ENCODE measurements at regions not wholly inside any gene's neighbourhood (a gene's known extent, or its start where the extent isn't known, plus 50 kb on each side); places are given as distances from the start of the nearest gene placed in this dataset.

DNA sequence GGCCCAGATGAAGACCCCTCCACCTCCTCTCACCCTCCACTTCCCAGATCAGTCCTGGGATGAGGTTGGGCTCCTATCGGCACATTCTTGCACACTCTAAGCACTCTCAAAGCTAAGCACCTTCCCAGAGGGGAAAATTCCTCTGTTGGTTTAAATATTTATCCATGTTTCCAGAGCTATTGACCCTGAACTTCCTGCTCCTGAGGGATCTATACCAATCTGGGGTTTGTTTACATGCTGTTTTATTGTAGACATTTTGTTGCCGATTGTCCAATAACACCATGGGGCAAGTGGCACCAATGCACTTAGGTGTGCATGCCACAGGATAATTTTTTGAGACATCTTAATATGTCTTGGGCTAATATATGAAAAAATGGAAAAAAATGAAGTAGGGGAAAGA is 476.2 kb downstream of the SLC4A3 start:
- TF ChIP-seq, protein P1, sequence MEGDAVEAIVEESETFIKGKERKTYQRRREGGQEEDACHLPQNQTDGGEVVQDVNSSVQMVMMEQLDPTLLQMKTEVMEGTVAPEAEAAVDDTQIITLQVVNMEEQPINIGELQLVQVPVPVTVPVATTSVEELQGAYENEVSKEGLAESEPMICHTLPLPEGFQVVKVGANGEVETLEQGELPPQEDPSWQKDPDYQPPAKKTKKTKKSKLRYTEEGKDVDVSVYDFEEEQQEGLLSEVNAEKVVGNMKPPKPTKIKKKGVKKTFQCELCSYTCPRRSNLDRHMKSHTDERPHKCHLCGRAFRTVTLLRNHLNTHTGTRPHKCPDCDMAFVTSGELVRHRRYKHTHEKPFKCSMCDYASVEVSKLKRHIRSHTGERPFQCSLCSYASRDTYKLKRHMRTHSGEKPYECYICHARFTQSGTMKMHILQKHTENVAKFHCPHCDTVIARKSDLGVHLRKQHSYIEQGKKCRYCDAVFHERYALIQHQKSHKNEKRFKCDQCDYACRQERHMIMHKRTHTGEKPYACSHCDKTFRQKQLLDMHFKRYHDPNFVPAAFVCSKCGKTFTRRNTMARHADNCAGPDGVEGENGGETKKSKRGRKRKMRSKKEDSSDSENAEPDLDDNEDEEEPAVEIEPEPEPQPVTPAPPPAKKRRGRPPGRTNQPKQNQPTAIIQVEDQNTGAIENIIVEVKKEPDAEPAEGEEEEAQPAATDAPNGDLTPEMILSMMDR (IDR thresholded peaks at IDR 0.05) = no peak
- no peak for TF ChIP-seq POLR2A (IDR thresholded peaks at IDR 0.05)

All from body of pancreas (tissue), 4 donors.